ENCODE measurements at regions not wholly inside any gene's neighbourhood (a gene's known extent, or its start where the extent isn't known, plus 50 kb on each side); places are given as distances from the start of the nearest gene placed in this dataset.

DNA sequence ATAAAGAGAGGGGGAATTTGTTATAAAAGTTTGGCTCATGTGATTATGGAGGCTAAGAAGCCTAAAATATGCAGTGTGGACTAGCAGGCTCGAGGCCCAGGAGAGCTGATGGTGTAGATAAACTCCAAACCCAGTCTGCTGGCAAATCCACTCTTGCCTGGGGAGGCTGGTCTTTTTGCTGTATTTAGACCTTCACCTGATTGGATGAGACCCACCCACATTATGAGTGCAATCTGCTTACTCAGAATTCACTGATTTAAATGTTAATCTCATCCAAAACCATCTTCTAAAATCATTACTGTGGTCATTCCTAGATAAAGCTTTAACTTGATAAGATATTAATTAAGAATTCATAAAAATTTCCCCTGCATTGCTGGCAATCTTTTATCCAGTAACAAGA is 473.2 kb downstream of the TMA16 start:
- TF ChIP-seq, protein P1, sequence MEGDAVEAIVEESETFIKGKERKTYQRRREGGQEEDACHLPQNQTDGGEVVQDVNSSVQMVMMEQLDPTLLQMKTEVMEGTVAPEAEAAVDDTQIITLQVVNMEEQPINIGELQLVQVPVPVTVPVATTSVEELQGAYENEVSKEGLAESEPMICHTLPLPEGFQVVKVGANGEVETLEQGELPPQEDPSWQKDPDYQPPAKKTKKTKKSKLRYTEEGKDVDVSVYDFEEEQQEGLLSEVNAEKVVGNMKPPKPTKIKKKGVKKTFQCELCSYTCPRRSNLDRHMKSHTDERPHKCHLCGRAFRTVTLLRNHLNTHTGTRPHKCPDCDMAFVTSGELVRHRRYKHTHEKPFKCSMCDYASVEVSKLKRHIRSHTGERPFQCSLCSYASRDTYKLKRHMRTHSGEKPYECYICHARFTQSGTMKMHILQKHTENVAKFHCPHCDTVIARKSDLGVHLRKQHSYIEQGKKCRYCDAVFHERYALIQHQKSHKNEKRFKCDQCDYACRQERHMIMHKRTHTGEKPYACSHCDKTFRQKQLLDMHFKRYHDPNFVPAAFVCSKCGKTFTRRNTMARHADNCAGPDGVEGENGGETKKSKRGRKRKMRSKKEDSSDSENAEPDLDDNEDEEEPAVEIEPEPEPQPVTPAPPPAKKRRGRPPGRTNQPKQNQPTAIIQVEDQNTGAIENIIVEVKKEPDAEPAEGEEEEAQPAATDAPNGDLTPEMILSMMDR (IDR thresholded peaks at IDR 0.05): no peak
- no peak for TF ChIP-seq POLR2A (IDR thresholded peaks at IDR 0.05)
